ENCODE measurements at regions not wholly inside any gene's neighbourhood (a gene's known extent, or its start where the extent isn't known, plus 50 kb on each side); places are given as distances from the start of the nearest gene placed in this dataset.
"Not testable (repeated sequence)": the region's sequence is repeated elsewhere in the genome, so short reads cannot be mapped to it uniquely, and the experiment has no call there.

DNA sequence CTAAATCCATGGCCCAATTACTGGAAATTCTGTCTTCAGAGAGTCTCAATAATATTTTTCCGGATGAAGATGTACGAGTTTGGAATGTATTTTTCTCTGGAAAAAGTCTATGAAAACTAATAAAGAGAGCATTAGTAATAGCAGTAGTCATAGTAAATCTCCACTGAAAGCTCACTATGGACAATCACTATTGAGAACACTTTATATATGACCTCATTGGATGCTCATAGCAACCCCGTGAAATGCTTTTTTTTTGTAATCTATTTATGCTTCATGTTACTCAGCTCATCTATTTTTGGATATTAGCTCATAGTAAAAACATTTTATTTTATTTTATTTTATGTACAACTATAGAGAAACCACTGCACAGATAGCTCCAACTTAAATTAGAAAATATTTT lies 94.3 kb upstream of the MYO3A start:
- TF ChIP-seq, protein P1, sequence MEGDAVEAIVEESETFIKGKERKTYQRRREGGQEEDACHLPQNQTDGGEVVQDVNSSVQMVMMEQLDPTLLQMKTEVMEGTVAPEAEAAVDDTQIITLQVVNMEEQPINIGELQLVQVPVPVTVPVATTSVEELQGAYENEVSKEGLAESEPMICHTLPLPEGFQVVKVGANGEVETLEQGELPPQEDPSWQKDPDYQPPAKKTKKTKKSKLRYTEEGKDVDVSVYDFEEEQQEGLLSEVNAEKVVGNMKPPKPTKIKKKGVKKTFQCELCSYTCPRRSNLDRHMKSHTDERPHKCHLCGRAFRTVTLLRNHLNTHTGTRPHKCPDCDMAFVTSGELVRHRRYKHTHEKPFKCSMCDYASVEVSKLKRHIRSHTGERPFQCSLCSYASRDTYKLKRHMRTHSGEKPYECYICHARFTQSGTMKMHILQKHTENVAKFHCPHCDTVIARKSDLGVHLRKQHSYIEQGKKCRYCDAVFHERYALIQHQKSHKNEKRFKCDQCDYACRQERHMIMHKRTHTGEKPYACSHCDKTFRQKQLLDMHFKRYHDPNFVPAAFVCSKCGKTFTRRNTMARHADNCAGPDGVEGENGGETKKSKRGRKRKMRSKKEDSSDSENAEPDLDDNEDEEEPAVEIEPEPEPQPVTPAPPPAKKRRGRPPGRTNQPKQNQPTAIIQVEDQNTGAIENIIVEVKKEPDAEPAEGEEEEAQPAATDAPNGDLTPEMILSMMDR (conservative IDR thresholded peaks at IDR 0.05), result no peak
- 91% methylated on average over 3 of the region's 3 CpGs; no CpG with 5 or more reads in 1 of the 2 experiments for WGBS, 2 experiments (ENCODE audit: insufficient coverage in 1 of 2, insufficient read length in 1 of 2)
- H3K9ac ChIP-seq (ENCODE audit: extremely low read depth, low read length, poor library complexity, severe bottlenecking), result no peak overlapping the region
- H3K36me3 ChIP-seq (ENCODE audit: control insufficient read depth, insufficient read depth, low read length), result no peaks in the 10 kb centered on the region
- Mint-ChIP-seq H3K4me1 (peaks cover 3% of the 10 kb centered on the region), H3K27ac (no peak overlapping the region), H3K4me3 (no peak overlapping the region), H3K9me3 (no peaks in the 10 kb centered on the region), H3K27me3 (ENCODE audit: insufficient read depth) (no peaks in the 10 kb centered on the region), H3K36me3 (ENCODE audit: low read depth) (no peaks in the 10 kb centered on the region)
- H3K4me1 ChIP-seq (ENCODE audit: control insufficient read depth, insufficient read depth, low read length), result no peaks in the 10 kb centered on the region
- no peaks in the 10 kb centered on the region for H3K9me3 ChIP-seq (ENCODE audit: control insufficient read depth, low read length)
- DNase-seq, result no peak
- H3K27me3 ChIP-seq (ENCODE audit: control insufficient read depth, insufficient read depth, low read length, poor library complexity, severe bottlenecking), result no peaks in the 10 kb centered on the region
- H3K27ac ChIP-seq (ENCODE audit: low read depth, low read length), result no peak overlapping the region
- no peak overlapping the region for H3K4me3 ChIP-seq (ENCODE audit: low read length)

DNA sequence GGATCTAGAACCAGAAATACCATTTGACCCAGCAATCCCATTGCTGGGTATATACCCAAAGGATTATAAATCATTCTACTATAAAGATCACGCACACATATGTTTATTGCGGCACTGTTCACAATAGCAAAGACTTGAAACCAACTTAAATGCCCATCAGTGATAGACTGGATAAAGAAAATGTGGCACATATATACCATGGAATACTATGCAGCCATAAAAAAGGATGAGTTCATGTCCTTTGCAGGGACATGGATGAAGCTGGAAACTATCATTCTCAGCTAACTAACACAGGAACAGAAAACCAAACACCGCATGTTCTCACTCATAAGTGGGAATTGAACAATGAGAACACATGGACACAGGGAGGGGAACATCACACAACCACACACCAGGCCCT lies 93.2 kb upstream of the MYO3A start:
- not testable (repeated sequence) for H3K9me3 ChIP-seq (ENCODE audit: control insufficient read depth, low read length); H3K36me3 Mint-ChIP-seq (ENCODE audit: low read depth); H3K4me1 Mint-ChIP-seq; H3K36me3 ChIP-seq (ENCODE audit: control insufficient read depth, insufficient read depth, low read length); H3K27ac Mint-ChIP-seq; H3K27me3 ChIP-seq (ENCODE audit: control insufficient read depth, insufficient read depth, low read length, poor library complexity, severe bottlenecking); H3K9ac ChIP-seq (ENCODE audit: extremely low read depth, low read length, poor library complexity, severe bottlenecking); H3K27me3 Mint-ChIP-seq (ENCODE audit: insufficient read depth); DNase-seq; H3K4me3 ChIP-seq (ENCODE audit: low read length); H3K4me3 Mint-ChIP-seq; H3K27ac ChIP-seq (ENCODE audit: low read depth, low read length); H3K4me1 ChIP-seq (ENCODE audit: control insufficient read depth, insufficient read depth, low read length); H3K9me3 Mint-ChIP-seq
- 100% methylated on average over 3 of the region's 3 CpGs; no CpG with 5 or more reads in 1 of the 2 experiments for WGBS, 2 experiments (ENCODE audit: insufficient coverage in 1 of 2, insufficient read length in 1 of 2)

DNA sequence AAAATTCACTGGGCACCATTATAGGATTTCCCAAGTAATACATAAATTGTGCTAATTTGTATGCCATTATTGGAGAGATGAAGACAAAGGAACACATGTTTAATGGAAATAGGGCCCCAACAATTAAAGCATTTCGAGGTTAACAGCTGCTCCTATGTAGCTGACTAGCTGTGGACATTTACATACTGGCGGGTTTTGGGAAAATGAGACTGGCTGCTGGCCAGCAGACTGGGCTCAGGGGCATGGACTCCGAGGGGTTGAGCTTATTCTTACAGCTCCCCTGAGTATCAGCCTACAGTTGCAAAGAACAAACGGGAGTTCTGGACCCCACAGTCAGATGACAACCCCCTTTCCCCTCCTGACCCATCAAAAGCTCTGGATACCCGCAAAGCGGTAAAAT lies 91.9 kb upstream of the MYO3A start:
- no peak overlapping the region for H3K4me3 Mint-ChIP-seq
- H3K27ac ChIP-seq (ENCODE audit: low read depth, low read length), result no peak overlapping the region
- H3K36me3 ChIP-seq (ENCODE audit: control insufficient read depth, insufficient read depth, low read length), result no peaks in the 10 kb centered on the region
- no peak overlapping the region for H3K9ac ChIP-seq (ENCODE audit: extremely low read depth, low read length, poor library complexity, severe bottlenecking)
- no peaks in the 10 kb centered on the region for H3K4me1 ChIP-seq (ENCODE audit: control insufficient read depth, insufficient read depth, low read length)
- H3K27me3 Mint-ChIP-seq (ENCODE audit: insufficient read depth), result no peaks in the 10 kb centered on the region
- H3K4me3 ChIP-seq (ENCODE audit: low read length), result no peak overlapping the region
- no peaks in the 10 kb centered on the region for H3K27me3 ChIP-seq (ENCODE audit: control insufficient read depth, insufficient read depth, low read length, poor library complexity, severe bottlenecking)
- no peaks in the 10 kb centered on the region for H3K9me3 Mint-ChIP-seq
- no peak for DNase-seq
- H3K9me3 ChIP-seq (ENCODE audit: control insufficient read depth, low read length), result no peaks in the 10 kb centered on the region
- peaks cover 3% of the 10 kb centered on the region for H3K4me1 Mint-ChIP-seq
- H3K27ac Mint-ChIP-seq, result no peak overlapping the region
- WGBS, 2 experiments (ENCODE audit: insufficient coverage in 1 of 2, insufficient read length in 1 of 2), result 86 to 93% methylated on average over 4 to 6 of the region's 6 CpGs
- TF ChIP-seq, protein P1 (conservative IDR thresholded peaks at IDR 0.05), result no peak
- no peaks in the 10 kb centered on the region for H3K36me3 Mint-ChIP-seq (ENCODE audit: low read depth)

DNA sequence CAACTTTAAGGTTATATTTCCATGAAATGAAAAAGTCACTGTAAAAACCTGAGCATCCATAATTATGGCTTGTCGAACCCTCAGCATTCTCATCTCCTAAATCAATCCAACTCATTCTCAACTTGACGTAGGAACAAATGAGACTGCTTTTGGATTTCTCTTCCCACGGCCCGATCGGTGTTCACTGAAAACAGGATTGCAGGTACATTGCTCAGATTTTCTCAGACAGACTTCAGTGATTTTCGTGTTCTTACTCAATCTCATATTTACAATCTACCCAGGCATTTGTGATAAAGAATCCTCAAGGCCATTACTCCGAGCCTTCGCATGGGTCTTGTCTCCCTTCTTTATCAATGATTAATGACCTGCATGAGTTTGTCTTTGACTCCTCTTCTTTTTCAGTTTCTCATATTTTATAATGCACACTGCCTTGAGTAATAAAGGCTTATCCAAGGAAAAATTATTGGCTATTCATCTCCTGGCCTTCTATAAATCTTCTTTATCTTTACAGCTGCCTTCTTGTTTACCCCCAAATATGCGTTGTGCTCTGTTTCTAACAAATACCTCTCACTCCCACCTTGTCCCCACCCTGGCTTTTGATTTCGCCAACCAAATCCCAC lies 90.4 kb upstream of the MYO3A start:
- Histone ChIP-seq H3K4me1 (ENCODE audit: control insufficient read depth, insufficient read depth, low read length) (no peaks in the 10 kb centered on the region), H3K9ac (ENCODE audit: extremely low read depth, low read length, poor library complexity, severe bottlenecking) (no peak overlapping the region), H3K4me3 (ENCODE audit: low read length) (no peak overlapping the region), H3K27me3 (ENCODE audit: control insufficient read depth, insufficient read depth, low read length, poor library complexity, severe bottlenecking) (no peaks in the 10 kb centered on the region), H3K9me3 (ENCODE audit: control insufficient read depth, low read length) (no peaks in the 10 kb centered on the region), H3K36me3 (ENCODE audit: control insufficient read depth, insufficient read depth, low read length) (no peaks in the 10 kb centered on the region), H3K27ac (ENCODE audit: low read depth, low read length) (no peak overlapping the region)
- no peak for DNase-seq
- no peak overlapping the region for H3K4me3 Mint-ChIP-seq
- whole genome bisulfite sequencing, 2 experiments (ENCODE audit: insufficient coverage in 1 of 2, insufficient read length in 1 of 2), result 94 to 95% methylated on average over 10 of the region's 10 CpGs
- H3K9me3 Mint-ChIP-seq, result no peaks in the 10 kb centered on the region
- no peak overlapping the region for H3K27ac Mint-ChIP-seq
- H3K36me3 Mint-ChIP-seq (ENCODE audit: low read depth), result no peaks in the 10 kb centered on the region
- TF ChIP-seq, protein P1 (conservative IDR thresholded peaks at IDR 0.05), result no peak
- H3K4me1 Mint-ChIP-seq, result peaks cover 3% of the 10 kb centered on the region
- H3K27me3 Mint-ChIP-seq (ENCODE audit: insufficient read depth), result no peaks in the 10 kb centered on the region

DNA sequence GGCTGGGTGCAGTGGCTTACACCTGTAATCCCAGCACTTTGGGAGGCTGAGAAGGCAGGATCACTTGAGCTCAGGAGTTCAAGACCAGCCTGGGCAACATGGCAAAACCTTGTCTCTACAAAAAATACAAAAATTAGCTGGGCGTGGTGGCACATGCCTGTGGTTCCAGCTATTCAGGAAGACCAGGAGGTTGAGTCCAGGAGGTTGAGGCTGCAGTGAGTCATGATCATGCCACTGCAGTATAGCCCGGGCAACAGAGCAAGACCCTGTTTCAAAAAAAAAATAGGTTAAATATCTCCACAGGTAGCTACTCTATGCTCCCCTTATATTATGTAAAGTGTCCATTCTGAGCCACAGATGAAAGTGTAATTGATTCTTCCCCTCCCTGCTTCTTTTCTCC lies 89.3 kb upstream of the MYO3A start:
- H3K27me3 ChIP-seq (ENCODE audit: control insufficient read depth, insufficient read depth, low read length, poor library complexity, severe bottlenecking); DNase-seq; H3K27ac ChIP-seq (ENCODE audit: low read depth, low read length); H3K4me1 ChIP-seq (ENCODE audit: control insufficient read depth, insufficient read depth, low read length); H3K9me3 Mint-ChIP-seq; H3K9ac ChIP-seq (ENCODE audit: extremely low read depth, low read length, poor library complexity, severe bottlenecking); H3K9me3 ChIP-seq (ENCODE audit: control insufficient read depth, low read length); H3K4me3 ChIP-seq (ENCODE audit: low read length); H3K27me3 Mint-ChIP-seq (ENCODE audit: insufficient read depth); H3K36me3 ChIP-seq (ENCODE audit: control insufficient read depth, insufficient read depth, low read length); H3K27ac Mint-ChIP-seq; H3K36me3 Mint-ChIP-seq (ENCODE audit: low read depth); H3K4me3 Mint-ChIP-seq; H3K4me1 Mint-ChIP-seq: not testable (repeated sequence)
- 80 to 89% methylated on average over 1 to 2 of the region's 2 CpGs for WGBS, 2 experiments (ENCODE audit: insufficient coverage in 1 of 2, insufficient read length in 1 of 2)

Measured in endodermal cell (in vitro differentiated cells).